ENCODE measurements at regions not wholly inside any gene's neighbourhood (a gene's known extent, or its start where the extent isn't known, plus 50 kb on each side); places are given as distances from the start of the nearest gene placed in this dataset.

GRCh38 chr15:69691307-69692015 is 238.8 kb downstream of the RPLP1 start:
- TF ChIP-seq POLR2A (IDR thresholded peaks at IDR 0.05) (no peak), CTCF (IDR thresholded peaks at IDR 0.05) (no peak)
